Sigmoid colon (tissue), 4 donors: ENCODE measurements at regions not wholly inside any gene's neighbourhood (a gene's known extent, or its start where the extent isn't known, plus 50 kb on each side); places are given as distances from the start of the nearest gene placed in this dataset.

ENCODE experiments used
- POLR2A ChIP-seq, 2 donors: fragments of 450-650 bp; IDR thresholded peaks; one replicate each; pipeline ENCODE4 v1.6.1; 2016; ENCODE audit warnings: antibody characterized with exemption in 2 of 2, mild to moderate bottlenecking in 2 of 2, moderate library complexity in 2 of 2
- POLR2AphosphoS5 ChIP-seq, 4 donors: sonication (generic); formaldehyde crosslinking; IDR thresholded peaks; one replicate each; pipeline ENCODE4 v1.6.1; 2017; ENCODE audit warnings: antibody characterized with exemption in 4 of 4
- TF ChIP-seq, protein P1 (sequence below), 4 experiments: fragments of 450-650 bp in 3 of 4; fragments of 200-600 bp in 1 of 4; IDR thresholded peaks; one replicate each; pipeline ENCODE4 v1.5.1; 2016 to 2019; ENCODE audit warnings: antibody characterized with exemption in 4 of 4, mild to moderate bottlenecking in 3 of 4, moderate library complexity in 2 of 4

DNA sequence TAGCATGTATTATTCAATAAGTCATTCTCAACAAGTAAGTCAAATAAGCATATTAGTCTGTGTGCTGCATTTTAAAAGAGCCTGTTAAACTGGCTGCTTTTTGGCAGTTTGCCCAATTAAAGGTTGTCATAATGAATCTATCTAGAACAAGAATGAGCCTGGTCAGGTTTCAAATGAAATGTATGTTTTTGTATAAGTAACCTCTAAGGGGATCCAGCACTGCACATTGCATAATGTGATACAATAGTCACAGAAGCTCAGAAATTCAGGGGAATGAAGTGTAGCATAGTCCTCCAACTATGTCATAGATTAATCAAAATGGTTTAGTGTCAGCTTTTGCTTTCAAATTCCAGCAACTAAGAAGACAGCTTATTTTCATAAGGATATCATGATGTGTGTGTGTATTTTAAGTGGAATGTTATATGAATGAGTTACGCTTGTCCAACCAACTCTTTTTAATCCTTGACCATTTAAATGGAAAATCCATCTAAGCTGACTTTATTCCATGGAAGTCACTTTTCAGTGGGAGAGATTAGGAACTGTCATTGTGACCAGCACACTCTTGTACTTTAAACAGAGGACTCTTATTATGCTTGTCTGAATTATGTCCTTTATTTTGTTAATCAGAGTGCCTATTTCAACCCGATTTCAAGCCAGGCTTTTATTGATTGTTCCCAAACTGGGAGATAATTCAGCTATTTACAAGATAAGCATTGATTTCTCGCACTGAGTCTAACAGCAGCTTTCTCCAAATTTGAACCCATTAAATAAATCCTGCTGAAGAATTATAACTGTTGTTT, 283.9 kb upstream of the ADAMTSL1 start:
- TF ChIP-seq POLR2A (IDR thresholded peaks at IDR 0.05) (no peak), POLR2AphosphoS5 (IDR thresholded peaks at IDR 0.05) (no peak)
- TF ChIP-seq, protein P1, sequence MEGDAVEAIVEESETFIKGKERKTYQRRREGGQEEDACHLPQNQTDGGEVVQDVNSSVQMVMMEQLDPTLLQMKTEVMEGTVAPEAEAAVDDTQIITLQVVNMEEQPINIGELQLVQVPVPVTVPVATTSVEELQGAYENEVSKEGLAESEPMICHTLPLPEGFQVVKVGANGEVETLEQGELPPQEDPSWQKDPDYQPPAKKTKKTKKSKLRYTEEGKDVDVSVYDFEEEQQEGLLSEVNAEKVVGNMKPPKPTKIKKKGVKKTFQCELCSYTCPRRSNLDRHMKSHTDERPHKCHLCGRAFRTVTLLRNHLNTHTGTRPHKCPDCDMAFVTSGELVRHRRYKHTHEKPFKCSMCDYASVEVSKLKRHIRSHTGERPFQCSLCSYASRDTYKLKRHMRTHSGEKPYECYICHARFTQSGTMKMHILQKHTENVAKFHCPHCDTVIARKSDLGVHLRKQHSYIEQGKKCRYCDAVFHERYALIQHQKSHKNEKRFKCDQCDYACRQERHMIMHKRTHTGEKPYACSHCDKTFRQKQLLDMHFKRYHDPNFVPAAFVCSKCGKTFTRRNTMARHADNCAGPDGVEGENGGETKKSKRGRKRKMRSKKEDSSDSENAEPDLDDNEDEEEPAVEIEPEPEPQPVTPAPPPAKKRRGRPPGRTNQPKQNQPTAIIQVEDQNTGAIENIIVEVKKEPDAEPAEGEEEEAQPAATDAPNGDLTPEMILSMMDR (IDR thresholded peaks at IDR 0.05): no peak
